ENCODE measurements at regions not wholly inside any gene's neighbourhood (a gene's known extent, or its start where the extent isn't known, plus 50 kb on each side); places are given as distances from the start of the nearest gene placed in this dataset.

DNA sequence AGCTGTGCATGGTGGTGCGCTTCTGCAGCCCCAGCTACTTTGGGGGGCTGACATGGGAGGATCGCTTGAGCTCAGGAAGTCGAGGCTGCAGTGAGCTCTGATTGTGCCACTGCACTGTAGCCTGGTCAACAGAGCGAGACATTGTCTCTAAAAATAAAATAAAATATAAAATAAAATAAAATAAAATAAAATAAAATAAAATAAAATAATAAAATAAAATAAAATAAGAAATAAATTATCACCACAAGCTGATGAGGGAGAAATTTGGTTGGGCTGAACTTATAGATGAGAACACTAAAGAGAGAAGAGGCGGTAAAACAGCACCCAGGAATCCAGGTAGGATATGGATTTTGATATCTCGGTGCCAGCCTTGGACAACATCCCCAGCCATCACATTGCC, 933.7 kb downstream of the NLGN4X start:
- TF ChIP-seq POLR2A (IDR thresholded peaks at IDR 0.05) (no peak), POLR2AphosphoS5 (IDR thresholded peaks at IDR 0.05) (no peak)
- TF ChIP-seq, protein P1, sequence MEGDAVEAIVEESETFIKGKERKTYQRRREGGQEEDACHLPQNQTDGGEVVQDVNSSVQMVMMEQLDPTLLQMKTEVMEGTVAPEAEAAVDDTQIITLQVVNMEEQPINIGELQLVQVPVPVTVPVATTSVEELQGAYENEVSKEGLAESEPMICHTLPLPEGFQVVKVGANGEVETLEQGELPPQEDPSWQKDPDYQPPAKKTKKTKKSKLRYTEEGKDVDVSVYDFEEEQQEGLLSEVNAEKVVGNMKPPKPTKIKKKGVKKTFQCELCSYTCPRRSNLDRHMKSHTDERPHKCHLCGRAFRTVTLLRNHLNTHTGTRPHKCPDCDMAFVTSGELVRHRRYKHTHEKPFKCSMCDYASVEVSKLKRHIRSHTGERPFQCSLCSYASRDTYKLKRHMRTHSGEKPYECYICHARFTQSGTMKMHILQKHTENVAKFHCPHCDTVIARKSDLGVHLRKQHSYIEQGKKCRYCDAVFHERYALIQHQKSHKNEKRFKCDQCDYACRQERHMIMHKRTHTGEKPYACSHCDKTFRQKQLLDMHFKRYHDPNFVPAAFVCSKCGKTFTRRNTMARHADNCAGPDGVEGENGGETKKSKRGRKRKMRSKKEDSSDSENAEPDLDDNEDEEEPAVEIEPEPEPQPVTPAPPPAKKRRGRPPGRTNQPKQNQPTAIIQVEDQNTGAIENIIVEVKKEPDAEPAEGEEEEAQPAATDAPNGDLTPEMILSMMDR (IDR thresholded peaks at IDR 0.05) = no peak

Data from sigmoid colon (tissue), 4 donors.